GM20000 (cell line): ENCODE measurements at regions not wholly inside any gene's neighbourhood (a gene's known extent, or its start where the extent isn't known, plus 50 kb on each side); places are given as distances from the start of the nearest gene placed in this dataset.
"Not testable (repeated sequence)": the region's sequence is repeated elsewhere in the genome, so short reads cannot be mapped to it uniquely, and the experiment has no call there.

Experiments
- DNase-seq: peaks from one replicate; pipeline ENCODE4 v3.0.0; 2012; ENCODE audit warnings: low spot score
- TF ChIP-seq, protein P1 (sequence below): IDR thresholded peaks from 2 replicates; pipeline ENCODE4 v1.5.1; 2012; ENCODE audit warnings: mild to moderate bottlenecking, control low read depth; ENCODE audit errors: extremely low read depth, missing control alignments

DNA sequence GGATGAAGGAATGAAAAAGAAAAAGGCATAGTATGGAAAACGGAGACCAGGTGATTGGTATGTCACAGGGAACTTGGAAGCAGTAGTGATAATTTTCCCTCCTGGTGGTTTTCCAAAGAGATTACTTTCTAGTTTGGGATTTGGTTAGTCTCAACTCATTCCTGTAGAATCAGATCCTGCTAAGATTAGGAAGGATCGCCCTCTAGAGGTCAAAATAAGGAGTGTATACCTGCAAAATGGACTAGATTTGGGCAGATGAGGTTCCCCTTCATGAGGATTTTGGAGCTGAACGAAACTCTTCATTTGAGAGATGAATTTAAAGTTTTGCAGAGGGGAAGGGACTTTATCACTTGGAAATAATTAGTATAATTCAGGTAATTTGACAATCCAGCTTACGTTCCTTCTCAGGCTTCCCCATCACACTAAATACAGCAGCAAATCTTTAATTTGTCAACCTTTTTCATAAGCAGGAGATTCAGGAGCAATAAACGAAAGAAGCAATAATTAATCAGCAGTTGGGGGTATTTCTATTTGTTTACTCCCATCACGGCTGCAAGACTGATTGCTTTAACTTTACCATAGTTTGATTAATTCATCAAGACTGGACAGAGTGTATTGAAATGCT lies 65.2 kb downstream of the CCDC195 start:
- DNase-seq: peak; percentile 70
- TF ChIP-seq, protein P1, sequence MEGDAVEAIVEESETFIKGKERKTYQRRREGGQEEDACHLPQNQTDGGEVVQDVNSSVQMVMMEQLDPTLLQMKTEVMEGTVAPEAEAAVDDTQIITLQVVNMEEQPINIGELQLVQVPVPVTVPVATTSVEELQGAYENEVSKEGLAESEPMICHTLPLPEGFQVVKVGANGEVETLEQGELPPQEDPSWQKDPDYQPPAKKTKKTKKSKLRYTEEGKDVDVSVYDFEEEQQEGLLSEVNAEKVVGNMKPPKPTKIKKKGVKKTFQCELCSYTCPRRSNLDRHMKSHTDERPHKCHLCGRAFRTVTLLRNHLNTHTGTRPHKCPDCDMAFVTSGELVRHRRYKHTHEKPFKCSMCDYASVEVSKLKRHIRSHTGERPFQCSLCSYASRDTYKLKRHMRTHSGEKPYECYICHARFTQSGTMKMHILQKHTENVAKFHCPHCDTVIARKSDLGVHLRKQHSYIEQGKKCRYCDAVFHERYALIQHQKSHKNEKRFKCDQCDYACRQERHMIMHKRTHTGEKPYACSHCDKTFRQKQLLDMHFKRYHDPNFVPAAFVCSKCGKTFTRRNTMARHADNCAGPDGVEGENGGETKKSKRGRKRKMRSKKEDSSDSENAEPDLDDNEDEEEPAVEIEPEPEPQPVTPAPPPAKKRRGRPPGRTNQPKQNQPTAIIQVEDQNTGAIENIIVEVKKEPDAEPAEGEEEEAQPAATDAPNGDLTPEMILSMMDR: peak; percentile 63

DNA sequence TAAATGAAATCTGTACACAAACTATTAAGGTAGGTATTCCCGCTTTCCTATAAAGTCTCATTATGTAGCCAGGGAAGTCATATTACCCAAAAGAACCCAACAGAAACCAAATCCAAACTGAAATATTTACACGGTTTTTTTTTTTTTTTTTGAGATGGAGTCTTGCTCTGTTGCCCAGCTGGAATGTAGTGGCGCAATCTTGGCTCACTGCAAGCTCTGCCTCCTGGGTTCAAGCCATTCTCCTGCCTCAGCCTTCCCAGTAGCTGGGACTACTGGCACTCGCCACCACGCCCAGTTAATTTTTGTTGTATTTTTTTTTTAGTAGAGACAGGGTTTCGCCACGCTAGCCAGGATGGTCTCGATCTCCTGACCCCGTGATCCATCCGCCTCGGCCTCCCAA lies 62.5 kb upstream of the CUL3 start:
- not testable (repeated sequence) for DNase-seq

DNA sequence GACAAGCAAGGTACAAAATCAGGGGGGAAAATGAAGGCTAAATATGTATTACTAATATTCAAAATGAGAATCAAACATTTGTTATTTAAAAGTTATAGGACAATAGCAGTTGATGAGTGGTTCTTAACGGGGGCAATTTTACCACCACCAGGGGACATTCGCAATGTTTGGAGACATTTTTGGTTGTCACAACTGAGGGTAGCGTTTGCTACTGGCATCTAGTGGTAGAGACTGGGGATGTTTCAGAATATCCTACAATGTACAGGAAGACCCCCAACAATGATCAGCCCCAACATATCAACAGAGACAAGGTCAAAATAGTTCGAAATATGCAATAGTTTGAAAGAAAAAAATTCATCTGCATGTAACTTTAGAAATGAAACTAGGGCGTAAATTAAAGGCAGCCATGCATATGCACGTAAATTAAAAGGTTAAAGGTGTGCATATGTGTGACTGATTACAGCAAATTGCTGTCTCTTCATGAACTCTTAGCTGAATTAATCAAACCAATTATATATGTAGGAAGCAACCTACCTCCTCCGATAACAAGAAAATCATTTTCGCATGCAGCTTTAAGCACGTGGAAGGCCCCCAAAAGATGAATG lies 61.2 kb upstream of the CUL3 start:
- TF ChIP-seq, protein P1: no peak
- DNase-seq: no peak

DNA sequence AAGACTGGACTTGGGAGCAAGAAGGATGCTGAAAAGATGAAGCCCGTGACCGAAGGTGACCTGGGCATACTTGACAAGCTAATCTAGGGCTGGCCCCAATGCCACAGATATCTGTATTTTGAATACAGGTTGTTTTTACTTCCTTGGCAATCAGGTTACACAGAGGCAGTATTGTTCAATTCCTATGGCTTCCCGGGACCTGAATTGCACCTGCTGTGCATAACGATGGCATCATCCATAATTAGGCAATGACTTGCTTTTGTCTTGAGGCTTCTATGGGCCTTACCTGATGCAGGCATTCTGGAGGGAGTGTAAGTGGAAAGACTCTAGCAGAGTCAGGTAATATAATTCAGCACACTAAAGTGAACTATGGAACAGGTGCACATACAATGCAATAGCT lies 60.6 kb upstream of the CUL3 start:
- no peak for DNase-seq
- TF ChIP-seq, protein P1: no peak

DNA sequence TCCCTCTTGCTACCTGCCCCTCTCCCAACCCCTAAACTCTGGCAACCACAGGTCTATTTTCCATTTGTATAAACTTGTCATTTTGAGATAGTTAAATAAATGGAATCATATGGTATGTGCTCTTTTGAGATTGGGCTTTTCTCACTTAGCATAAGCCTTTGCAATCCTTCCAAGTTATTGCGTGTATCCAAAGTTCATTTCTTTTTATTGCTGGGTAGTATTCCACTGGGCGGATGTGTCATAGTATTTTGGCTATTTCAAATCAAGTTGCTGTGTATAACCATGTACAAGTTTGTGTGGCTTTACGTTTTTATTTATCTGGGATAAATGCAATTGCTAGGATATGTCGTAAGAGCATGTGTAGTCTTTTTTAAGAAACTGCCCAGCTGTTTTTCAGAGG lies 55.5 kb upstream of the CUL3 start:
- TF ChIP-seq, protein P1: no peak
- no peak for DNase-seq

DNA sequence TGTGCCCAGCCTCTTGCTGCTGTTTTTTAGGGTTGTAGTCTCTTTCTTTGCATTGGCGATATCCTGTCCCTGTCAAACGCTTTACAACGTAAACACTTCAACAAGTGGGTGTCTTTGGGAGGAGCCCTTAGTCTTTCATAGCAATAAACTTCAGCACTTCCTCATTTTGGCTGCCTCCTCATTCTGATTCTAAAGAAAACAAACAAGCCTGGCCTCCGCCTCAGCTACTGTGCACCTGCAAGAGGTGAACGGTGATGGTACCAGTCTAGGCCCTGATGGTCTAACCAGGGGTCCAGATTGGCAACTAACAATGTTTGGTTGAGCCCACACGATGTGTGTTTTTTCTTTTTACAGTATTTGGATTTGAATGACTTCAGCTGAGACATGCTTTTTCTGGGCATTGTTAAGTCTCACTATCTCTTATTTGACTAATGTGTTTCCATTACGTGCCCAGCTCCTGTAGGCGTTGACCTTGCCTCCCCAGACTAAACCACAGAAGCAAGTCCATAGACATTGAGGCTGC lies 53.2 kb upstream of the CUL3 start:
- DNase-seq: peak; percentile 68
- TF ChIP-seq, protein P1: no peak
